ENCODE measurements at regions not wholly inside any gene's neighbourhood (a gene's known extent, or its start where the extent isn't known, plus 50 kb on each side); places are given as distances from the start of the nearest gene placed in this dataset.
"Not testable (repeated sequence)": the region's sequence is repeated elsewhere in the genome, so short reads cannot be mapped to it uniquely, and the experiment has no call there.

GRCh38 chr4:189178125-189178746 lies 762.4 kb upstream of the FRG1 start:
- DNase-seq (ENCODE audit: low read depth) = no peak

GRCh38 chr4:189185810-189186432 lies 754.8 kb upstream of the FRG1 start:
- no peak for DNase-seq (ENCODE audit: low read depth)

- no peak for DNase-seq (ENCODE audit: low read depth)
Measured at GRCh38 chr4:189187531-189188052, 753.1 kb upstream of the FRG1 start.

- no peak for DNase-seq (ENCODE audit: low read depth)
Measured at GRCh38 chr4:189198624-189199023, 742.0 kb upstream of the FRG1 start.

GRCh38 chr4:189200353-189200752 lies 740.3 kb upstream of the FRG1 start:
- no peak for DNase-seq (ENCODE audit: low read depth)

GRCh38 chr4:189202182-189202868 lies 738.3 kb upstream of the FRG1 start:
- no peak for DNase-seq (ENCODE audit: low read depth)

GRCh38 chr4:189202869-189203271 lies 737.8 kb upstream of the FRG1 start:
- DNase-seq (ENCODE audit: low read depth) = no peak

- DNase-seq (ENCODE audit: low read depth) = no peak
Measured at GRCh38 chr4:189204616-189205015, 736.1 kb upstream of the FRG1 start.

- DNase-seq (ENCODE audit: low read depth) = no peak
Measured at GRCh38 chr4:189206953-189207352, 733.7 kb upstream of the FRG1 start.

GRCh38 chr4:189207872-189208271 lies 732.8 kb upstream of the FRG1 start:
- no peak for DNase-seq (ENCODE audit: low read depth)

- DNase-seq (ENCODE audit: low read depth) = no peak
Measured at GRCh38 chr4:189215574-189215973, 725.1 kb upstream of the FRG1 start.

- no peak for DNase-seq (ENCODE audit: low read depth)
Measured at GRCh38 chr4:189221691-189222090, 719.0 kb upstream of the FRG1 start.

GRCh38 chr4:189228726-189229125 lies 711.9 kb upstream of the FRG1 start:
- DNase-seq (ENCODE audit: low read depth) = no peak

- DNase-seq (ENCODE audit: low read depth) = no peak
Measured at GRCh38 chr4:189232274-189232673, 708.4 kb upstream of the FRG1 start.

- DNase-seq (ENCODE audit: low read depth) = not testable (repeated sequence)
Measured at GRCh38 chr4:189233754-189234153, 706.9 kb upstream of the FRG1 start.

GRCh38 chr4:189234948-189235347 lies 705.7 kb upstream of the FRG1 start:
- DNase-seq (ENCODE audit: low read depth) = not testable (repeated sequence)

- no peak for DNase-seq (ENCODE audit: low read depth)
Measured at GRCh38 chr4:189235599-189235998, 705.1 kb upstream of the FRG1 start.

GRCh38 chr4:189236321-189236720 lies 704.4 kb upstream of the FRG1 start:
- DNase-seq (ENCODE audit: low read depth) = not testable (repeated sequence)

- DNase-seq (ENCODE audit: low read depth) = no peak
Measured at GRCh38 chr4:189237340-189237739, 703.3 kb upstream of the FRG1 start.

- DNase-seq (ENCODE audit: low read depth) = no peak
Measured at GRCh38 chr4:189255636-189256035, 685.0 kb upstream of the FRG1 start.

- DNase-seq (ENCODE audit: low read depth) = no peak
Measured at GRCh38 chr4:189261475-189261874, 679.2 kb upstream of the FRG1 start.

- no peak for DNase-seq (ENCODE audit: low read depth)
Measured at GRCh38 chr4:189265515-189265914, 675.2 kb upstream of the FRG1 start.

GRCh38 chr4:189267312-189267965 lies 673.2 kb upstream of the FRG1 start:
- no peak for DNase-seq (ENCODE audit: low read depth)

Measured in activated T-cell treated with anti-CD3 and anti-CD28 coated beads for 1 hour (primary cell).